SK-N-MC (cell line): ENCODE measurements at regions not wholly inside any gene's neighbourhood (a gene's known extent, or its start where the extent isn't known, plus 50 kb on each side); places are given as distances from the start of the nearest gene placed in this dataset.
"Not testable (repeated sequence)": the region's sequence is repeated elsewhere in the genome, so short reads cannot be mapped to it uniquely, and the experiment has no call there.

Experiments used
- DNase-seq: peaks from one replicate; pipeline ENCODE4 v3.0.0-alpha.2; 2011; ENCODE audit warnings: low read depth, low spot score
- H3K27ac ChIP-seq: fragments of 200-600 bp; sonication (generic); 2 replicates; pipeline ENCODE4 v1.5.1; 2016; ENCODE audit warnings: mixed run types
- H3K36me3 ChIP-seq: fragments of 200-600 bp; sonication (generic); 2 replicates; pipeline ENCODE4 v1.6.1; 2017; ENCODE audit warnings: antibody characterized with exemption, low read length, mixed read lengths; ENCODE audit not compliant: insufficient read depth
- H3K4me3 ChIP-seq: fragments of 200-600 bp; sonication (generic); 2 replicates; pipeline ENCODE4 v1.5.1; 2016
- H3K9ac ChIP-seq: fragments of 200-600 bp; sonication (generic); 2 replicates; pipeline ENCODE4 v1.8.0; 2017; ENCODE audit warnings: mixed run types, mixed read lengths; ENCODE audit not compliant: insufficient read length
- H3K9me3 ChIP-seq: fragments of 200-600 bp; sonication (generic); 2 replicates; pipeline ENCODE4 v1.6.1; 2017; ENCODE audit warnings: low read depth, mild to moderate bottlenecking, antibody characterized with exemption, low read length, moderate library complexity, mixed read lengths
- EZH2 ChIP-seq: fragments of 200-600 bp; sonication (generic); IDR thresholded peaks from one replicate; pipeline ENCODE4 v1.6.1; 2017; ENCODE audit warnings: antibody characterized with exemption
- FOXP2 ChIP-seq: optimal IDR thresholded peaks from 2 replicates; pipeline ENCODE3; 2011; ENCODE audit warnings: mild to moderate bottlenecking, moderate library complexity; ENCODE audit not compliant: insufficient read depth; ENCODE audit errors: extremely low read length, control extremely low read depth
- POLR2AphosphoS5 ChIP-seq: IDR thresholded peaks from 2 replicates; pipeline ENCODE4 v1.6.1; 2012; ENCODE audit warnings: mild to moderate bottlenecking, low read depth, low read length, borderline replicate concordance

- Histone ChIP-seq H3K9ac (no peak overlapping the region), H3K4me3 (no peak overlapping the region), H3K36me3 (no peaks in the 10 kb centered on the region), H3K9me3 (no peaks in the 10 kb centered on the region), H3K27ac (no peak overlapping the region)
- DNase-seq, result no peak
- TF ChIP-seq POLR2AphosphoS5 (no peak), FOXP2 (no peak), EZH2 (no peak)
Observed at GRCh38 chrX:55389376-55389775, 62.6 kb upstream of the MAGEH1 start.

- H3K36me3 ChIP-seq, DNase-seq: not testable (repeated sequence)
Observed at GRCh38 chrX:55396836-55397235, 55.1 kb upstream of the MAGEH1 start.

More at GRCh38 chrX:55396836-55397235, 55.1 kb upstream of the MAGEH1 start:
- H3K4me3 ChIP-seq, H3K27ac ChIP-seq, H3K9ac ChIP-seq, H3K9me3 ChIP-seq: not testable (repeated sequence)
